Small intestine (tissue), 7 donors: ENCODE measurements at regions not wholly inside any gene's neighbourhood (a gene's known extent, or its start where the extent isn't known, plus 50 kb on each side); places are given as distances from the start of the nearest gene placed in this dataset.
"Not testable (repeated sequence)": the region's sequence is repeated elsewhere in the genome, so short reads cannot be mapped to it uniquely, and the experiment has no call there.

Experiments used
- DNase-seq, 2 donors: peaks; one replicate each; pipeline versions ENCODE4 v3.0.0 to v3.0.0-alpha.2; 2013
- FAIRE-seq: peaks from 2 replicates; lab custom pipeline; 2012; peaks lifted over from hg19 to GRCh38; lab: Jason Lieb, UNC
- H3K27ac ChIP-seq, 3 donors: one replicate each; pipeline ENCODE4 v1.5.1; 2013; ENCODE audit warnings: low read length in 2 of 3, mild to moderate bottlenecking in 2 of 3, control low read depth in 1 of 3, inconsistent platforms in 1 of 3, low read depth in 1 of 3, moderate library complexity in 1 of 3
- H3K27me3 ChIP-seq, 3 donors: one replicate each; pipeline ENCODE4 v1.6.1; 2013; ENCODE audit warnings: low read length in 3 of 3, inconsistent platforms in 1 of 3; ENCODE audit not compliant: control insufficient read depth in 3 of 3, insufficient read depth in 3 of 3
- H3K36me3 ChIP-seq, 3 donors: one replicate each; pipeline ENCODE4 v1.6.1; 2013; ENCODE audit warnings: low read length in 3 of 3, inconsistent platforms in 1 of 3, low read depth in 1 of 3, mild to moderate bottlenecking in 1 of 3, moderate library complexity in 1 of 3; ENCODE audit not compliant: control insufficient read depth in 3 of 3, insufficient read depth in 2 of 3
- H3K4me1 ChIP-seq, 3 donors: one replicate each; pipeline ENCODE4 v1.6.1; 2013; ENCODE audit warnings: low read length in 2 of 3, inconsistent platforms in 1 of 3, low read depth in 1 of 3, mild to moderate bottlenecking in 1 of 3, moderate library complexity in 1 of 3; ENCODE audit not compliant: control insufficient read depth in 3 of 3, insufficient read depth in 2 of 3
- H3K4me3 ChIP-seq, 3 donors: one replicate each; pipeline ENCODE4 v1.5.1; 2013; ENCODE audit warnings: low read length in 3 of 3, control low read depth in 1 of 3, inconsistent platforms in 1 of 3, low read depth in 1 of 3, mild to moderate bottlenecking in 1 of 3, moderate library complexity in 1 of 3
- H3K9me3 ChIP-seq, 2 donors: one replicate each; pipeline ENCODE4 v1.6.1; 2013; ENCODE audit warnings: low read depth in 1 of 2, low read length in 1 of 2; ENCODE audit not compliant: control insufficient read depth in 2 of 2, insufficient read depth in 1 of 2
- WGBS, 3 donors: extraction: QIAGEN DNeasy Blood & Tissue Kit; methylation state at CpG; one replicate each; pipeline ENCODE4 v1.1.7; 2013; 5-methylcytosine and 5-hydroxymethylcytosine counted together
- donor health status: healthy with polysubstance abuse.
- donor health status: control.
- donor health status: control.
- donor health status: Bipolar disorder and iron deficiency.
- donor health status: healthy.

DNA sequence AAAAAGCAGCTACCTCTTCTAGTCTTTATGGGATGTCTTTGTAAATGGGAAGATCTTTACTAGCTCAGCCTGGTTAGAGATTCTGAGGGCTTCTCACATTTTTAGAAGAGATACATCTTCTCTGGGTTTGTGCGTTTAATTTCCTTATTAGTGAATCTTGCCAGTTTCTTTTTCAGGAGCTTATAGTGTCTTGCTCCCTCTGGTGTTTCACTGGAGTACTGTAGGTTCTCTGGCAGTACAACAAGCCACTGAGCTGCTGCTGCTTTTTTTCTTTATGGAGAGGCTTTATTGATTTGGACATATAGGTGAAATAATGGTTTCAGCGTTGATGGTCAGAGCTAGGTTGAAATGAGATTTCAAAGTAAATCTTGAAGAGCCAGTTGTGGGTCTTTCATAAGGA is 82.9 kb downstream of the LAS1L start:
- FAIRE-seq (no peak), DNase-seq (peak; percentile 14 to 27)
- no peaks in the 10 kb centered on the region for H3K27me3 ChIP-seq
- peaks cover 0 to 3% of the 10 kb centered on the region in 2 donors for H3K9me3 ChIP-seq
- H3K27ac ChIP-seq = no peak overlapping the region
- no peak overlapping the region for H3K4me3 ChIP-seq
- no peaks in the 10 kb centered on the region for H3K36me3 ChIP-seq
- no peaks in the 10 kb centered on the region for H3K4me1 ChIP-seq
- 23 to 47% (median 27%) methylated on average over 2 of the region's 2 CpGs for WGBS, 3 donors

DNA sequence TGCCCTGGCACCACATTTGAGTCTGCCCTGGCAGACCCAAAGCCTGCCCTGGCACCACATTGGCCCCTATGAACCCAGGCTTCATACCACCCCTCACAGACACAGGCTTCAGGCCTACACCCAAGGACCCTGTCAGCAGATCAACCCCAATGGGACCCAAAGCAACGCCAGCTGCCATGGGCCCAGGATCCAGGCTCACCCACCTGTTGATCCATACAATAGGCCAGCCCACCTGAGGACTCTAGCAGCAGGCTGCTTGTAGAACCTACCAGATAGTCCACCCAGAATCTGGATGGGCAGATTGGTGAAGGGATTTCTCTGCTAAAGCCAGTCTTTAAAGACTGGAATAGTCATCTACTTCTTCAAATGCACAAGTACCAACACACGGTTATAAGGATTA is 114.4 kb downstream of the LAS1L start:
- no peak for FAIRE-seq
- Histone ChIP-seq H3K4me1 (no peaks in the 10 kb centered on the region), H3K27me3 (no peaks in the 10 kb centered on the region), H3K4me3 (no peak overlapping the region), H3K27ac (no peak overlapping the region), H3K9me3 (no peaks in the 10 kb centered on the region), H3K36me3 (no peaks in the 10 kb centered on the region)
- 75 to 92% (median 90%) methylated on average over 2 of the region's 2 CpGs for WGBS, 3 donors
- DNase-seq = no peak

DNA sequence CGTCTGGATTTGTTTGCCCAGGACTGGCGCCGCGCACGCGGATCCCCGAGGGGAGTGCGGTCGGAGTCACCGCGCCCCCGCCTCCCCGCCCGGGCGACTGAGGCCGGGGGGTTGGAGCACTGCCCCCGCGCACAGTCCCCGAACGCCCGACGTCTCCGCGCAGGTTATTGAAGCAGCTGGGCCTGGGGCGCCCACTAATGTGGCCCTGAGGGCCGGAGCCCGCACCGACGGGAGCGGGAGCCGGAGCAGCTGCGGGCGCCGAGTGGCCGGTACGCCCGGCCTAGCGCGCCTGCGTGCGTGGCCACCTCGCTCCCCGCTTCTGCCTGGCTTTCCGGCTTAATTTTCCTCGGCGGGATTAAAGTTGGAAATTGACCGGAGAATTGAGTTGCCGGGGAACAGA is 126.9 kb downstream of the LAS1L start:
- H3K27me3 ChIP-seq, H3K36me3 ChIP-seq, H3K9me3 ChIP-seq, H3K4me1 ChIP-seq, H3K27ac ChIP-seq, FAIRE-seq, DNase-seq: not testable (repeated sequence)
- H3K4me3 ChIP-seq = peak overlapping the region in 1 of 3 donors; percentile 12
- 3 to 35% (median 23%) methylated on average over 26 to 48 of the region's 48 CpGs for WGBS, 3 donors

DNA sequence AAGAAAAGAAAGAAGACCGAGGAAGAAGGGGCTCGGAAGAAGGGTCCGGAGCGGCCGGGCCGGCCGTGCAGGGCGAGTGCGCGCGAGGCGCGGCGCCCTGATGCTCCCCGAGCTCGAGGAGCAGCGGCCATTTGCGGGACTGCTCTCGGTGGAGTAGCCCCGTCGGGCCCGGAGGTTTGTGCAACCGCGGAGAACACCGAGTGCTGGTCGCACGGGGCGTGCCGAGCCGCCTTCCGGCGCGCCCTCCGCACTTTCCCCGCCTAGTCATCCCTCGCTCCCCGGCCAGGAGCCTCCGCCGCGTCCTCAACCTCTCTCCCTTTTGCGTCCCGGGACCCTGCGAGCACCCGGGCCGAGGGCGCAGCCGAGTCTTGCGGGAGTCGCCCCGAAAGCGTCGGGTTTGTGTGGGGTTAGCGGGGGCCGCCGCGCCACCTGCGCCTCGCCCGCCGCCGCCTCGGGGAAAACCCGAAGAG is 127.4 kb downstream of the LAS1L start:
- peaks cover 0 to 3% of the 10 kb centered on the region in 2 donors for H3K9me3 ChIP-seq
- H3K27me3 ChIP-seq = peaks cover 0 to 3% (median 0%) of the 10 kb centered on the region in 3 donors
- DNase-seq = peak in 1 of 2 donors; percentile 26
- no peaks in the 10 kb centered on the region for H3K4me1 ChIP-seq
- FAIRE-seq = no peak
- no peaks in the 10 kb centered on the region for H3K36me3 ChIP-seq
- 0 to 30% (median 1%) methylated on average over 21 to 63 of the region's 63 CpGs for WGBS, 3 donors
- H3K4me3 ChIP-seq = peak overlapping the region in 1 of 3 donors; percentile 12
- H3K27ac ChIP-seq = no peak overlapping the region

DNA sequence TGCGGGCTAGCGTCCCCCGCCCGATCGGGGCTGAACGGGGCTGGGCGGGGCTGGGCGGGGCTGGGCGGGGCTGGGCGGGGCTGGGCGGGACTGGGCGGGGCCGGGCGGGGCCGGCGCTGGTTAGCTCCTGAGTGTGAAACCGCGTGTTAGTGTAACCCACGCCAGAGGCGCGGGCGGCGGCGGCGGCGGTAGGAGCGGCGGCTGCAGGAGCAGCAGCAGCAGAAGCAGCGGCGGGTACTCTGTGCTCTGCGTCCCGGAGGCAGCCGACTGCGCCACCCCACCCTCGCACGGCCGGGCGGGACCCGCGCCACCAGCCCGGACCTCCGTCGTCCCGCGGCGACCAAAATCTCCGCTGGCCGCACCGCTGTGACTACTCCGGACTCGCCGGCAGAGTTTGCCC is 128.1 kb downstream of the LAS1L start:
- Histone ChIP-seq H3K27ac (no peak overlapping the region), H3K4me1 (no peaks in the 10 kb centered on the region), H3K36me3 (no peaks in the 10 kb centered on the region), H3K9me3 (peaks cover 0 to 3% of the 10 kb centered on the region in 2 donors), H3K27me3 (peaks cover 0 to 3% (median 0%) of the 10 kb centered on the region in 3 donors), H3K4me3 (peak overlapping the region in 1 of 3 donors; percentile 15)
- DNase-seq = peak; percentile 1
- FAIRE-seq = no peak
- WGBS, 3 donors = 1 to 35% (median 12%) methylated on average over 27 to 52 of the region's 52 CpGs

DNA sequence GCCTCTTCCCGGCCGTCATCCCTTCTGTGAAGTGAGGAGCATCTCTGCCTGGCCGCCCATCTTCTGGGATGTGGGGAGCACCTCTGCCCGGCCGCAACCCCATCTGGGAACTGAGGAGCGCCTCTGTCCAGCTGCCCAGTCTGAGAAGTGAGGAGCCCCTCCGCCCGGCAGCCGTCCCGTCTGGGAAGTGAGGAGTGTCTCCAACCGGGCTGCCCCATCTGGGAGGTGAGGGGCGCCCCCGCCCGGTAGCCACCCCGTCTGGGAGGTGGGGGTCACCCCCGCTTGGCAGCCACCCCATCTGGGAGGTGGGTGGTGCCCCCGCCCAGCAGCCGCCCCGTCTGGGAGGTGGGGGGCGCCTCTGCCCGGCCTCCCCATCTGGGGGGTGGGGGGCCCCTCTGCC is 142.3 kb downstream of the LAS1L start:
- Histone ChIP-seq H3K4me3 (no peak overlapping the region), H3K36me3 (no peaks in the 10 kb centered on the region), H3K27me3 (no peaks in the 10 kb centered on the region), H3K27ac (no peak overlapping the region), H3K4me1 (no peaks in the 10 kb centered on the region), H3K9me3 (peaks cover 0 to 2% of the 10 kb centered on the region in 2 donors)
- FAIRE-seq (no peak), DNase-seq (no peak)
- 90 to 97% (median 96%) methylated on average over 2 to 21 of the region's 21 CpGs for WGBS, 3 donors

DNA sequence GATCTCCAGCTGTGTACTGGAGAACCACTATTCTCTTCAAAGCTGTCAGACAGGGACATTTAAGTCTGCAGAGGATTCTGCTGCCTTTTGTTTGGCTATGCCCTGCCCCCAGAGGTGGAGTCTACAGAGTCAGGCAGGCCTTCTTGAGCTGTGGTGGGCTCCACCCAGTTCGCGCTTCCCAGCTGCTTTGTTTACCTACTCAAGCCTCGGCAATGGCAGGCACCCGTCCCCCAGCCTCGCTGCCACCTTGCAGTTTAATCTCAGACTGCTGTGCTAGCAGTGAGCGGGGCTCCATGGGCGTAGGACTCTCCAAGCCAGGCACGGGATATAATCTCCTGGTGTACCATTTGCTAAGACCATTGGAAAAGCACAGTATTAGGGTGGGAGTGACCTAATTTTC is 145.5 kb downstream of the LAS1L start:
- not testable (repeated sequence) for DNase-seq, H3K27me3 ChIP-seq, H3K36me3 ChIP-seq, H3K4me1 ChIP-seq, FAIRE-seq, H3K27ac ChIP-seq, H3K9me3 ChIP-seq, H3K4me3 ChIP-seq
- WGBS, 3 donors = 95 to 100% (median 95%) methylated on average over 8 of the region's 8 CpGs
